HG02610 (cell line): ENCODE measurements at regions not wholly inside any gene's neighbourhood (a gene's known extent, or its start where the extent isn't known, plus 50 kb on each side); places are given as distances from the start of the nearest gene placed in this dataset.
"Not testable (repeated sequence)": the region's sequence is repeated elsewhere in the genome, so short reads cannot be mapped to it uniquely, and the experiment has no call there.

Experiments used
- ATAC-seq: cut with Tn5 transposase; IDR thresholded peaks from one replicate; pipeline ENCODE4 v1.9.1; 2021; ENCODE audit warnings: mild to moderate bottlenecking, moderate library complexity; ENCODE audit not compliant: unreplicated experiment

GRCh38 chr1:190949939-190950338 is 472.3 kb upstream of the BRINP3 start:
- peak; percentile 54 for ATAC-seq

DNA sequence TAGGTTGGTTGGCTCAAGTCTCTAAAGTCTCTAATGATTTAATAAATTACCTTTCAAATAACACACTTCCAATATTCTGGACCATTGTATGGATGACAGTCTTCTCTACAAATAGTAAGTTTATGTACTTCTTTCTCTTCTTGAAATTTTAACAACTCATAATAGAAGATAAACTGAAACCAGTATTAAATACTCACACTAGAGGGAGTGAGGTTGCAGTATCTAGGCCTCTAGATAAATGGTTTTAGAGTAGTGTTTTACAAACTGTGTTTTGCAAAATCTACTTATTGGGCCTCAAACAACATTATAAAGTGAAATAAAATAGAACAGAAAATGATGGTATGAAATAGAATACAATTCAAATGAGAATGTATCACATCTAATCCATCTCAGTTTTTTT is 479.9 kb upstream of the BRINP3 start:
- ATAC-seq, result no peak

DNA sequence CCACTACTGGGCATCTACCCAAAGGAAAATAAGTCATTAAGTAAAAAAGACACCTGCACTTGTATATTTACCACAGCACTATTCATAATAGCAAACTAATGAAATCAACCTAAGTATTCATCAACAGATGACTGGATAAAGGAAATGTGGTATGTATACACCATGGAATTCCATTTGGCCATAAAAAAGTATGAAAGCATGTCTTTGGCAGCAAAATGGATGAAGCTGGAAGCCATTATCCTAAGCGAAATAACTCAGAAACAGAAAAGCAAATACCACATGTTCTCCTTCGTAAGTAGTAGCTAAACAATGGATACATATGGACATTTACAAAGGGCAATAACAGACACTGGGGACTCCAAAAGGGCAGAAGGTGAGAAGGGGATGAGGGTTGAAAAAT is 485.7 kb upstream of the BRINP3 start:
- no peak for ATAC-seq

GRCh38 chr1:190975827-190976226 is 498.2 kb upstream of the BRINP3 start:
- ATAC-seq, result no peak

DNA sequence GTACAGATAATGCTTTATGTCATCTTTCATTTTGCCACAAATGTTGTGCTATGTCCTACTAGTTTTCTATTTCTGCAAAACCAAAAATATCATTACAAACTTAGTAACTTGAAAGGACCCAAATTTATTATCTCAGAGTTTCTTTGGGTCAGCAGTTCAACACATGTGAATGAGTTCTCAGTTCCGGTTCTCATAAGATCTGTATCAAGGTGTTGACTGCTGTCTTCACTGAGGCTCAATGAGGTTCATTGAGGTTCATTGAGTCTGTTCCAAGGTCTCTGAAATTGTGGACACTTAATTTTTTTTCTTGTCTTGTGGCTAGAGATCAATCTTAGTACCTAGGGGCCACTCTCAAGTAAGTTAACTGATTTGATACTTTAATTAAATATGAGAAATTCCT is 525.1 kb upstream of the BRINP3 start:
- ATAC-seq, result no peak

GRCh38 chr1:191016765-191017164 is 539.1 kb upstream of the BRINP3 start:
- ATAC-seq, result no peak

- ATAC-seq, result no peak
Measured at GRCh38 chr1:191022856-191023255, 545.2 kb upstream of the BRINP3 start.

DNA sequence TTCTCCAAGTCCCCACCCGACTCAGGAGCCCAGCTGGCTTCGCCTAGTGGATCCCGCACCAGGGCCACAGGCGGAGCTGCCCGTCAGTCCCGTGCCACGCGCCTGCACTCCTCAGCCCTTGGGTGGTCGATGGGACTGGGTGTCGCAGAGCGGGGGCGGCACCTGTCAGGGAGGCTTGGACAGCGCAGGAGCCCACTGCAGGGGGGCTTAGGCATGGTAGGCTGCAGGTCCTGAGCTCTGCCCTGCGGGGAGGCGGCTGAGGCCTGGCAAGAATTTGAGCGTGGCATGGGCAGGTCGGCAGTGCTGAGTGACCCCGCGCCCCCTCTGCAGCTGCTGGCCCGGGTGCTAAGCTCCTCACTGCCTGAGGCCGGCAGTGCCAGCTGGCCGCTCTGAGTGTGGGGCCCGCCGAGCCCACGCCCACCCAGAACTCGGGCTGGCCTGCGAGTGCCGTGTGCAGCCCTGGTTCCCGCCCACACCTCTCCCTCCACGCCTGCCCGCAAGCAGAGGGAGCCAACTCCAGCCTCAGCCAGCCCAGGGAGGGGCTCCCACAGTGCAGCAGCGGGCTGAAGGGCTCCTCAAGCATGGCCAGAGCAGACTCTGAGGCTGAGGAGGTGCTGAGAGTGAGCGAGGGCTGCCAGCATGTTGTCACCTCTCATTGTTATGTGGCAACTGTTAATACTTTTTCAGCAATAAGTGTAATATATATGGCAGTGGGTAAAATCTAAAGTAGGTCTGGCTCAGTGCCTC is 548.4 kb upstream of the BRINP3 start:
- ATAC-seq, result no peak

DNA sequence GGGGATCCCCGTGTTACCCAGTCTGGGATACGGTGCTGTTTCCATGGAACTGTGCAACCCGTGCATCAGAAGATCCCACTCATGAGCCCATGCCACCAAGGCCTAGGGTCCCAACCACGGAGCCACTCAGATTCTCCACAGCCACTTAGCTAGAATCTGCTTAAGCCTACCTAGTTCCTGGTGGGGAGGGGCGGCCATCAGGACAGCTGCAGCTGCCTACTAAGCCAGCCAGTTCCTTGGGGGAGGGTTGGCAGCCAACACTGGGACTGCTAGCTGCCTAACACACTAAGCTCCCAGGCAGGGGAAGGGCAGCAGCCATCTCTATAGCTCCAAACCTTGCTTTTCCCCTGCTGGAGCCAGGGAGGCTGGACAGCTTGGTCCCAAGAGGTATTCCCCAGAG is 549.2 kb upstream of the BRINP3 start:
- no peak for ATAC-seq

- ATAC-seq, result no peak
Measured at GRCh38 chr1:191034132-191034531, 556.5 kb upstream of the BRINP3 start.

DNA sequence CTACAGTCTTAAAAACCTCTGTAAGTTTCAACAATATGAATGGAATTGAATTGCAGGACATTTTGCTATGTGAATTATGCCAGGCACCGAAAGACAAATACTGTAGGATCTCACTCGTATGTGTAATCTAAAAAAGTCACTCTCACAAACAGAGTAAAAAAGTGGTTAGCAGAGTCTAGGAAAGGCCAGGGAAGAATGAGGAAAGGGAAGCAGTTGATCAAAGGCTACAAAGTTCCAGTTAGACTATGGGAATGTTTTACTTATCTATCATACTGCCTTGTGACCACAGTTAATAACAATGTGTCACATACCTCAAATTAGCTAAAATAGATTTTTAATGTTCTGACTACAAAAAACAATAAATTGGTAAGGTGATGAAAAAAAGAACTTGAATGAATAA is 565.4 kb upstream of the BRINP3 start:
- ATAC-seq, result no peak

- ATAC-seq, result no peak
Measured at GRCh38 chr1:191049781-191050180, 572.1 kb upstream of the BRINP3 start.

- ATAC-seq, result no peak
Measured at GRCh38 chr1:191052888-191053287, 575.2 kb upstream of the BRINP3 start.

DNA sequence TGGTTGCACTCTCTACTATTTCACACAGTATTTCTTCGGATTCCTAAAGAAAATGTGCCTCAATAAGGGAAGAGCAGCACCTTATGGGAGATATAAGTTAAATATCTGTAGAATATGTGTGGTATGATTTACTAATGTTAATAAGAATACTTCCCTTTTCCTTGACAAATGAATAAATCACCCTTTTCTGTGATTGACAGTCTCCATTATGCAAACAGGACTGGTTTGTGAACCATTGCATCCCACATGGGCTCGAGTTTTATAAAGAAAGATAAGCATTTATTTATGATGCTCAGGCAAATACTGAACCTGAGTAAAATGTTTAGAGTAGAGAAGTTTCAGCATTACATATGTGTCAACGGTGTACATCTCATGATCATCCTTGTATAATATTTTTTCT is 587.7 kb upstream of the BRINP3 start:
- ATAC-seq, result no peak

- ATAC-seq, result no peak
Measured at GRCh38 chr1:191065771-191066170, 588.1 kb upstream of the BRINP3 start.

GRCh38 chr1:191074881-191075280 is 597.2 kb upstream of the BRINP3 start:
- ATAC-seq, result no peak

DNA sequence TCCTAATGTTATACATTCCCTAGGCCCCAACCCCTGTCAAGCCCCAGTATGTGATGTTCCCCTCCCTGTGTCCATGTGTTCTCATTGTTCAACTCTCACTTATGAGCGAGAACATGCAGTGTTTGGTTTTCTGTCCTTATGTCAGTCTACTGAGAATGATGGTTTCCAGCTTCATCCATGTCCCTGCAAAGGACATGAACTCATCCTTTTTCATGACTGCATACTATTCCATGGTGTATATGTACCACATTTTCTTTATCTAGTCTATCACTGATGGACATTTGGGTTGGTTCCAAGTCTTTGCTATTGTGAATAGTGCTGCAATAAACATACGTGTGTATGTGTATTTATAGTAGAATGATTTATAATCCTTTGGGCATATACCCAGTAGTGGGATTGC is 605.4 kb upstream of the BRINP3 start:
- ATAC-seq, result not testable (repeated sequence)

DNA sequence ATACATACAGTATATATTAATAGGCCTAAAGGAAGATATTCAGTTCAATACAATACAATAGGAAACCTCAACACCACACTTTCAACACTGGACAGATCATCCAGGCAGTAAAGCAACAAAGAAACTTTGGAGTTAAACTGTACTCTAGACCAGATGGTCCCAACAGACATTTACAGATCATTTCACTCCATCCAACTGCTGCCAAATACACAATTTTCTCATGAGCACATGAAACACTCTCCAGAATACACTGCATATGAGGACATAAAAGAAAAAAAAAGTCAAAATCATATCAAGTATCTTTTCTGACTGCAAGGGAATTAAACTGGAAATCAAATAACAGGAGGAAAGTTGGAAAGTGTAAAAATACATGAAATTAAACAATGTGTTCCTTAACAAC is 607.5 kb upstream of the BRINP3 start:
- no peak for ATAC-seq

DNA sequence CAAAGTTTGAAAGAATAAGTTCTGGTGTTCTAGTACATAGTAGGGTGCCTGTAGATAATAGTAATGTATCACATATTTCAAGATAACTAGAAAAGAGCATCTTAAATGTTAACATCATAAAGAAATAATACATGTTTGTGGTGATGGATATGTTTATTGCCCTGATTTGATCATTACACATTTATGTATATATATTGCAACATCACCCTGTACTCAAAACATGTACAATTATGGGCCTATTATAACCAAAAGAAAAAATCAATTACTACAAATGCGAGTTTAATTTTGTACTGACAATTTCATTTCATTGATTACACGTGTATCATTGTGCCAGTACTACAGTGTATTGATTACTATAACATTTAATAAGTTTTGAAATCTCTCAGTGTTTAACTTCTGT is 609.2 kb upstream of the BRINP3 start:
- ATAC-seq, result no peak

GRCh38 chr1:191096405-191096804 is 618.7 kb upstream of the BRINP3 start:
- ATAC-seq, result no peak

GRCh38 chr1:191099696-191100095 is 622.0 kb upstream of the BRINP3 start:
- ATAC-seq, result no peak

DNA sequence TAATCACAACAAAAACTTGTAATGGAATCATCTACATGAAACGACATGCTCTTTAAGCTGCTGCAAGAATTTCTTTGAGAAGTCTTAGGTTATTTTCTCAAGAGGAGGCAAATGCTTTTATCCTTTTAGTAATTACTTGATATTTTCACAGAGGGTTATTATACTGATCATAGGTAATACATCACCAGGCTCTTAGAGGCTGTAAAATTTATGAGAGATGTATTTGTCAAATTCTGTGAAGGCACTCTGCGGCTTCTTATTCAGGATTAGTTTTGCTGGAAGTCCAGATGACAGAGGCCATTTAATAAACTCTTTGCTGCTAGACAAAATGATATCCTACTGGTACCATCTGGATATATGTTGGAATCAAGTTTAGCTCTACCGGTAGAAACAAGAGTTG is 624.3 kb upstream of the BRINP3 start:
- ATAC-seq, result no peak

GRCh38 chr1:191125950-191126349 is 648.3 kb upstream of the BRINP3 start:
- ATAC-seq, result no peak
